ENCODE measurements at regions not wholly inside any gene's neighbourhood (a gene's known extent, or its start where the extent isn't known, plus 50 kb on each side); places are given as distances from the start of the nearest gene placed in this dataset.

- no peak for TF ChIP-seq EZH2 (IDR thresholded peaks at IDR 0.05; ENCODE audit: low read length, unreplicated experiment)
- no peak for TF ChIP-seq EZH2phosphoT487 (IDR thresholded peaks at IDR 0.05; ENCODE audit: borderline replicate concordance, low read length)
- TF ChIP-seq CTCF (conservative IDR thresholded peaks at IDR 0.05; ENCODE audit: low read depth, low read length), result no peak
- DNase-seq, result no peak
- Histone ChIP-seq H3K27ac (ENCODE audit: low read length) (no peak overlapping the region), H3K9me3 (ENCODE audit: low read length) (no peaks in the 10 kb centered on the region), H3K4me1 (ENCODE audit: insufficient read depth, low read length) (no peaks in the 10 kb centered on the region), H3K79me2 (ENCODE audit: low read length) (no peaks in the 10 kb centered on the region), H3K36me3 (ENCODE audit: low read depth, low read length) (no peaks in the 10 kb centered on the region), H3K9ac (ENCODE audit: low read length) (no peak overlapping the region), H3K4me3 (ENCODE audit: low read length) (no peak overlapping the region), H3F3A (ENCODE audit: low read length, unreplicated experiment) (no peaks in the 10 kb centered on the region), H2AFZ (ENCODE audit: low read length) (no peak overlapping the region), H3K4me2 (ENCODE audit: low read length) (no peak overlapping the region), H4K20me1 (ENCODE audit: low read length) (no peaks in the 10 kb centered on the region), H3K27me3 (ENCODE audit: low read length) (no peaks in the 10 kb centered on the region), H3K9me2 (replicated peaks; ENCODE audit: low read length) (no peaks in the 10 kb centered on the region)
- POLR2A ChIA-PET (ENCODE audit: unreplicated experiment), result no interaction called here
- CTCF ChIA-PET, result no interaction called here
- no TSS peak for BruUV-seq (replicated peaks)
- ATAC-seq, result no peak
- intact Hi-C loops (cut with micrococcal nuclease), result no loop called here
These were observed 205.2 kb downstream of the SP3 start for GRCh38 chr2:173759959-173760358.

GRCh38 chr2:173760553-173760952, 204.6 kb downstream of the SP3 start:
- CTCF ChIA-PET, result no interaction called here
- Histone ChIP-seq H3K4me1 (ENCODE audit: insufficient read depth, low read length) (no peaks in the 10 kb centered on the region), H3K4me3 (ENCODE audit: low read length) (no peak overlapping the region), H3K4me2 (ENCODE audit: low read length) (no peak overlapping the region), H3K9ac (ENCODE audit: low read length) (no peak overlapping the region), H3K9me3 (ENCODE audit: low read length) (no peaks in the 10 kb centered on the region), H4K20me1 (ENCODE audit: low read length) (no peaks in the 10 kb centered on the region), H2AFZ (ENCODE audit: low read length) (no peak overlapping the region), H3K9me2 (replicated peaks; ENCODE audit: low read length) (no peaks in the 10 kb centered on the region), H3K27me3 (ENCODE audit: low read length) (no peaks in the 10 kb centered on the region), H3F3A (ENCODE audit: low read length, unreplicated experiment) (no peaks in the 10 kb centered on the region), H3K79me2 (ENCODE audit: low read length) (no peaks in the 10 kb centered on the region), H3K36me3 (ENCODE audit: low read depth, low read length) (no peaks in the 10 kb centered on the region), H3K27ac (ENCODE audit: low read length) (no peak overlapping the region)
- no peak for ATAC-seq
- no peak for TF ChIP-seq CTCF (conservative IDR thresholded peaks at IDR 0.05; ENCODE audit: low read depth, low read length)
- TF ChIP-seq EZH2phosphoT487 (IDR thresholded peaks at IDR 0.05; ENCODE audit: borderline replicate concordance, low read length), result no peak
- no peak for TF ChIP-seq EZH2 (IDR thresholded peaks at IDR 0.05; ENCODE audit: low read length, unreplicated experiment)
- DNase-seq, result no peak
- no TSS peak for BruUV-seq (replicated peaks)
- POLR2A ChIA-PET (ENCODE audit: unreplicated experiment), result no interaction called here
- intact Hi-C loops (cut with micrococcal nuclease), result no loop called here

GRCh38 chr2:173761603-173762119, 203.5 kb downstream of the SP3 start:
- Histone ChIP-seq H3K4me3 (ENCODE audit: low read length) (no peak overlapping the region), H3F3A (ENCODE audit: low read length, unreplicated experiment) (no peaks in the 10 kb centered on the region), H3K9me2 (replicated peaks; ENCODE audit: low read length) (no peaks in the 10 kb centered on the region), H3K27me3 (ENCODE audit: low read length) (no peaks in the 10 kb centered on the region), H4K20me1 (ENCODE audit: low read length) (no peaks in the 10 kb centered on the region), H3K27ac (ENCODE audit: low read length) (no peak overlapping the region), H3K9me3 (ENCODE audit: low read length) (no peaks in the 10 kb centered on the region), H3K79me2 (ENCODE audit: low read length) (no peaks in the 10 kb centered on the region), H3K4me2 (ENCODE audit: low read length) (no peak overlapping the region), H2AFZ (ENCODE audit: low read length) (no peak overlapping the region), H3K36me3 (ENCODE audit: low read depth, low read length) (no peaks in the 10 kb centered on the region), H3K4me1 (ENCODE audit: insufficient read depth, low read length) (no peaks in the 10 kb centered on the region), H3K9ac (ENCODE audit: low read length) (no peak overlapping the region)
- intact Hi-C loops (cut with micrococcal nuclease), result no loop called here
- ChIA-PET CTCF (no interaction called here), POLR2A (ENCODE audit: unreplicated experiment) (no interaction called here)
- TF ChIP-seq EZH2 (IDR thresholded peaks at IDR 0.05; ENCODE audit: low read length, unreplicated experiment) (no peak), CTCF (conservative IDR thresholded peaks at IDR 0.05; ENCODE audit: low read depth, low read length) (no peak)
- DNase-seq (no peak), ATAC-seq (no peak)
- no TSS peak for BruUV-seq (replicated peaks)

All from PC-3 (cell line).